ENCODE measurements at regions not wholly inside any gene's neighbourhood (a gene's known extent, or its start where the extent isn't known, plus 50 kb on each side); places are given as distances from the start of the nearest gene placed in this dataset.

DNA sequence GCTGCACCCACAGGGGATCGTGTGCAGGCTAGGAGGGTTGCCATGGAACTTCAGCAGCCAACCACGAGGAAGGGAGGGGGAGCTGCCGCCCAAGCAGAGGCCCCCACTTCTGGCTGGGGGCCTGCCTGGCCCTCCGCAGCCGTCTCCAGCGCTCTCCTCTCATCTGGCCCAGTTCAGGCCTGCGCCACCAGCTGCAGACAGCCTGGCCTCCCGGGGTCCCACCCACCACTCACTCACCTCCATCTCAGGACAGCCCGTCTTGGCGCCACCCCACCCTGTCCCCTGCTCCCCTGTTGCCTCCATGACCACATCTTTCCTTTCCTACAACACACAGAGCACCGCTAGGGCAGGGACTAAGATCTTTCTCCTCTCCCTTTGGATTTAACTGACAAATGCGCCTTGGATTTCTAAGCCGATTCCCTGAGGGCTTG lies 98.7 kb downstream of the ANKRD60 start:
- H3K36me3 Mint-ChIP-seq = no peaks in the 10 kb centered on the region
- CTCF ChIA-PET = no interaction called here

DNA sequence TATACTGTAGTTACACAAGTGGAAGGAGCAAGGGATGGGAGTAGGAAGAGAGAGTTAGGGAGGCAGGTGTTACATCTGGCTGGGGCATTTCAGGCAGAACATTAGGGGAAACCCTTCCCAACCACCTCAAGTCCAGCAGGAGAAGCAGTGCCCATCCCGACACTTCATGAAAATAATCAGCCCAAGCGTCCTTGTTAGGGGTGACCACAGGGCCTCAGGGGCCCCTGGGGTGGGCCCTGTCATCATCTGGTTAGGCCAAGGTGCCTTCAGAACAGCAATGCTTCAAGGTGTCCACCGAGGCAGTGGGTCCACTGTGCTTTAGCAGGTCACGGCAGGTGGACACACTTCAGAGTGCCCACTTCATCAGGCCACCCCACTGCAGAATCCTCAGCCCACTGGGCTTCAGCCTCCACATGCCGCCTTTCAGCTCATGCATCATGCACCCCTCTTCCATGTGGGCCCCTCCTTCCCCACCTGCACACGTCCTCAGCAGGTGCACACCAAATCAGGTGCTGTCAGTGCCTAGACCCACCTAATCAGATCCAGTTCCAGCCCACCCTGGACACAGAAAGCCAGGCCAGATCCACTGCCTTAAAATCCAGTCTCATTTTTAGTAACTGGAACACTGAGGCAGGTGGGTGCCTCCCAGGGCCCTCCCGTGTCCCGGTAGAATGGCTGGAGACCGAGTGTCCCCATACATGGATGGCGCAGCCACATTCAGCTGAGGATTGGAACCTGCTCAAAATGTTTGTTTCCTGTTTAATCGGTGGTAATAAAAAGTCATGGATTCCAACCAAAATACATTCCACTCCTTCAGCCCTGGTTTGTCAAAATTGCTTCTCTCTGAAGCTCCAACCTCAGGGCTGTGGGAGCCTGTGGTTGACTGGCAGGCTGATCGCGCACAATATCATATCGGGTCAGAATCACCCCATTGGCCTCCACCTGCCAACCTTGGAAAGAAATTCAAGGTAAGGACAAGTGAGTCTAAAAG lies 99.5 kb downstream of the ANKRD60 start:
- Histone ChIP-seq H3K36me3 (ENCODE audit: control insufficient read depth in 2 of 2, extremely low read depth in 1 of 2, insufficient read depth in 1 of 2, low read length in 1 of 2) (no peaks in the 10 kb centered on the region), H3K9me3 (peaks cover 2% of the 10 kb centered on the region), H3K27ac (ENCODE audit: low read length) (no peak overlapping the region), H3K4me3 (ENCODE audit: control insufficient read depth in 1 of 2, extremely low read depth in 1 of 2, low read length in 1 of 2) (no peak overlapping the region), H3K27me3 (replicated peaks in 1 of 2; ENCODE audit: control insufficient read depth in 2 of 2, extremely low read depth in 1 of 2, insufficient read depth in 2 of 2, low read length in 1 of 2) (peaks cover 14 to 50% of the 10 kb centered on the region in 2 experiments), H3K4me1 (ENCODE audit: control insufficient read depth in 1 of 2, extremely low read depth in 1 of 2, insufficient read depth in 2 of 2, low read length in 2 of 2) (peaks cover 0 to 3% of the 10 kb centered on the region in 2 experiments)
- ChIA-PET POLR2A (no interaction called here), CTCF (no interaction called here)
- ATAC-seq (replicated peaks in 1 of 4) (no peak), DNase-seq (no peak)
- Mint-ChIP-seq H3K27ac (no peak overlapping the region), H3K4me1 (peaks cover 7 to 16% (median 13%) of the 10 kb centered on the region in 3 donors), H3K36me3 (no peaks in the 10 kb centered on the region), H3K27me3 (peaks cover 60 to 63% of the 10 kb centered on the region in 2 donors), H3K9me3 (peaks cover 14 to 27% (median 16%) of the 10 kb centered on the region in 3 donors), H3K4me3 (no peak overlapping the region)
- WGBS (ENCODE audit: insufficient coverage) = 68% methylated on average over 7 of the region's 14 CpGs

More for the DNA sequence above, 98.7 kb downstream of the ANKRD60 start:
- peaks cover 0 to 3% of the 10 kb centered on the region in 2 experiments for H3K4me1 ChIP-seq (ENCODE audit: control insufficient read depth in 1 of 2, extremely low read depth in 1 of 2, insufficient read depth in 2 of 2, low read length in 2 of 2)
- no peaks in the 10 kb centered on the region for H3K36me3 ChIP-seq (ENCODE audit: control insufficient read depth in 2 of 2, extremely low read depth in 1 of 2, insufficient read depth in 1 of 2, low read length in 1 of 2)
- Mint-ChIP-seq H3K27ac (no peak overlapping the region), H3K4me3 (no peak overlapping the region), H3K4me1 (peaks cover 7 to 19% (median 13%) of the 10 kb centered on the region in 3 donors), H3K9me3 (peaks cover 9 to 19% (median 11%) of the 10 kb centered on the region in 3 donors), H3K27me3 (peaks cover 66 to 68% of the 10 kb centered on the region in 2 donors)
- peaks cover 12 to 52% of the 10 kb centered on the region in 2 experiments for H3K27me3 ChIP-seq (replicated peaks in 1 of 2; ENCODE audit: control insufficient read depth in 2 of 2, extremely low read depth in 1 of 2, insufficient read depth in 2 of 2, low read length in 1 of 2)
- H3K27ac ChIP-seq (ENCODE audit: low read length) = no peak overlapping the region
- POLR2A ChIA-PET = no interaction called here
- DNase-seq (no peak), ATAC-seq (replicated peaks in 1 of 4) (no peak)
- peaks cover 2% of the 10 kb centered on the region for H3K9me3 ChIP-seq
- no peak overlapping the region for H3K4me3 ChIP-seq (ENCODE audit: control insufficient read depth in 1 of 2, extremely low read depth in 1 of 2, low read length in 1 of 2)
- 62% methylated on average over 12 of the region's 13 CpGs for WGBS (ENCODE audit: insufficient coverage)

DNA sequence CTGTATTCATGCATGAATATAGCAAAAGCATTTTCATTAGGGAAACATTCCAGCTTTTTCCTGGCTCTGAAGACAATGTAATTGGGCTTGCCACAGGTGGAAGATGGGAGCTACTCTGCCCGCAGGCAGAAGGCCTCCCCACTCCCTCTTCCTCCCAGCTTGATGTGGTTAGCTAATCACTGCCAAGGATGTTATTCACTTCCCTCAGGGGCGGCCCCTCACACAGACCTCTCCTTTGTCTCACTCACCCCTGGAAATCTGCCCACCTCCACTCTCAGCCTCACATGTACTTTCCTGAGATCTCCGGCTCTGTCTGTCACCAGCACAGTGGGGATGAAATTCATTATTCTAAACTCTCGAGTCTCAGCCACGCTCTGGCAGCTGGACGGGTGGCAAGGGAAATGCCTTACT lies 100.7 kb downstream of the ANKRD60 start:
- no peak for DNase-seq
- H3K27ac Mint-ChIP-seq = no peak overlapping the region
- H3K9me3 Mint-ChIP-seq = peaks cover 16 to 33% (median 16%) of the 10 kb centered on the region in 3 donors
- no peak overlapping the region for H3K27ac ChIP-seq (ENCODE audit: low read length)
- no peak for ATAC-seq (replicated peaks in 1 of 4)
- peaks cover 0 to 3% of the 10 kb centered on the region in 2 experiments for H3K4me1 ChIP-seq (ENCODE audit: control insufficient read depth in 1 of 2, extremely low read depth in 1 of 2, insufficient read depth in 2 of 2, low read length in 2 of 2)
- WGBS (ENCODE audit: insufficient coverage) = 7% methylated on average over 5 of the region's 6 CpGs
- peaks cover 7 to 16% (median 13%) of the 10 kb centered on the region in 3 donors for H3K4me1 Mint-ChIP-seq
- no peak overlapping the region for H3K4me3 Mint-ChIP-seq
- no peaks in the 10 kb centered on the region for H3K36me3 Mint-ChIP-seq
- H3K9me3 ChIP-seq = peaks cover 2% of the 10 kb centered on the region
- peaks cover 12 to 46% of the 10 kb centered on the region in 2 experiments for H3K27me3 ChIP-seq (replicated peaks in 1 of 2; ENCODE audit: control insufficient read depth in 2 of 2, extremely low read depth in 1 of 2, insufficient read depth in 2 of 2, low read length in 1 of 2)
- ChIA-PET POLR2A (no interaction called here), CTCF (no interaction called here)
- H3K4me3 ChIP-seq (ENCODE audit: control insufficient read depth in 1 of 2, extremely low read depth in 1 of 2, low read length in 1 of 2) = no peak overlapping the region
- peaks cover 48 to 51% of the 10 kb centered on the region in 2 donors for H3K27me3 Mint-ChIP-seq
- no peaks in the 10 kb centered on the region for H3K36me3 ChIP-seq (ENCODE audit: control insufficient read depth in 2 of 2, extremely low read depth in 1 of 2, insufficient read depth in 1 of 2, low read length in 1 of 2)

DNA sequence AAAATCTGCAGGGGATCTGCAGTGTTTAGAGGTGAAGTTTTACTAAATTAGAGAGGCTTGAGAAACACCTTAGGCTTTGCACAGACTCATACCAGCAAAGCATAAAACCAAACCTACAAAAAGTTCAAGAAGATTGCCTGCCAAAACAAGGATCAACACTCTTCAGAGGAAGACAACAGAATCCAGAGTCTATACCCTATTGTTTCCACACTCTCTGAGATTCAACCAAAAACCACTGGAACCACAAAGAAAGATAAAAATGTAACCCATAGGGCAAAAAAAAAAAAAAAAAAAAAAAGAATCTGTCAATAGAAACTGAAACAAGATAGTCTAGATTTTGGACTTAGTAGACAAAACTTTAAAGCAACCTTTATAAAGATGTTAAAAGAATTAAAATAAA lies 102.7 kb downstream of the ANKRD60 start:
- H3K27me3 ChIP-seq (replicated peaks in 1 of 2; ENCODE audit: control insufficient read depth in 2 of 2, extremely low read depth in 1 of 2, insufficient read depth in 2 of 2, low read length in 1 of 2) = peaks cover 12 to 31% of the 10 kb centered on the region in 2 experiments
- peaks cover 2% of the 10 kb centered on the region for H3K9me3 ChIP-seq
- peaks cover 16 to 33% (median 16%) of the 10 kb centered on the region in 3 donors for H3K9me3 Mint-ChIP-seq
- ChIA-PET POLR2A (no interaction called here), CTCF (no interaction called here)
- H3K36me3 ChIP-seq (ENCODE audit: control insufficient read depth in 2 of 2, extremely low read depth in 1 of 2, insufficient read depth in 1 of 2, low read length in 1 of 2) = no peaks in the 10 kb centered on the region
- H3K27me3 Mint-ChIP-seq = peaks cover 32 to 37% of the 10 kb centered on the region in 2 donors
- H3K36me3 Mint-ChIP-seq = no peaks in the 10 kb centered on the region
- H3K27ac Mint-ChIP-seq = no peak overlapping the region
- no peak overlapping the region for H3K4me3 Mint-ChIP-seq
- no peak for ATAC-seq (replicated peaks in 1 of 4)
- H3K4me3 ChIP-seq (ENCODE audit: control insufficient read depth in 1 of 2, extremely low read depth in 1 of 2, low read length in 1 of 2) = no peak overlapping the region
- H3K27ac ChIP-seq (ENCODE audit: low read length) = no peak overlapping the region
- no peaks in the 10 kb centered on the region for H3K4me1 ChIP-seq (ENCODE audit: control insufficient read depth in 1 of 2, extremely low read depth in 1 of 2, insufficient read depth in 2 of 2, low read length in 2 of 2)
- DNase-seq = no peak
- peaks cover 0 to 6% (median 4%) of the 10 kb centered on the region in 3 donors for H3K4me1 Mint-ChIP-seq

DNA sequence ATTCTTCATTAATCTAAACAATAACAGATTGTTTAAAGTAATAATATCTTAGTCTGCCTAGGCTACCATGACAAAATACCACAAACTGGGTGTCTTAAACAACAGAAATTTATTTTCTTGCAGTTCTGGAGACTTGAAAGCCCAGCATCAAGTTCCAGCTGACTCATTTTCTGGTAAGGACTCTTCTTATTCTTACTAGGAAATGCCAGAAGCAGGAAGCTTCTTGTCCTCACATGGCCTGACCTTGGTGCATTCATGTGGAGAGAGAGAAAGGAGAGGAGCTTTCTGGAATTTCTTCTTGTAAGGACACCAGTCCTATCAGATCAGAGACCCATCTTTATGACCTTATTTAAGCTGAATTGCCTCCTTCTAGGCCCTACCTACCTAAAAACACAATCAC lies 110.5 kb downstream of the ANKRD60 start:
- H3K27me3 Mint-ChIP-seq = peaks cover 40 to 50% of the 10 kb centered on the region in 2 donors
- H3K4me1 ChIP-seq (ENCODE audit: control insufficient read depth in 1 of 2, extremely low read depth in 1 of 2, insufficient read depth in 2 of 2, low read length in 2 of 2) = no peaks in the 10 kb centered on the region
- peaks cover 5 to 10% of the 10 kb centered on the region in 2 experiments for H3K27me3 ChIP-seq (replicated peaks in 1 of 2; ENCODE audit: control insufficient read depth in 2 of 2, extremely low read depth in 1 of 2, insufficient read depth in 2 of 2, low read length in 1 of 2)
- H3K4me3 ChIP-seq (ENCODE audit: control insufficient read depth in 1 of 2, extremely low read depth in 1 of 2, low read length in 1 of 2) = no peak overlapping the region
- DNase-seq (no peak), ATAC-seq (replicated peaks in 1 of 4) (no peak)
- no peak overlapping the region for H3K27ac ChIP-seq (ENCODE audit: low read length)
- no peaks in the 10 kb centered on the region for H3K9me3 ChIP-seq
- no peak overlapping the region for H3K27ac Mint-ChIP-seq
- no peak overlapping the region for H3K4me3 Mint-ChIP-seq
- CTCF ChIA-PET = no interaction called here
- H3K9me3 Mint-ChIP-seq = peaks cover 0 to 23% (median 14%) of the 10 kb centered on the region in 3 donors
- H3K4me1 Mint-ChIP-seq = no peaks in the 10 kb centered on the region
- POLR2A ChIA-PET = no interaction called here
- H3K36me3 Mint-ChIP-seq = no peaks in the 10 kb centered on the region
- no peaks in the 10 kb centered on the region for H3K36me3 ChIP-seq (ENCODE audit: control insufficient read depth in 2 of 2, extremely low read depth in 1 of 2, insufficient read depth in 1 of 2, low read length in 1 of 2)

DNA sequence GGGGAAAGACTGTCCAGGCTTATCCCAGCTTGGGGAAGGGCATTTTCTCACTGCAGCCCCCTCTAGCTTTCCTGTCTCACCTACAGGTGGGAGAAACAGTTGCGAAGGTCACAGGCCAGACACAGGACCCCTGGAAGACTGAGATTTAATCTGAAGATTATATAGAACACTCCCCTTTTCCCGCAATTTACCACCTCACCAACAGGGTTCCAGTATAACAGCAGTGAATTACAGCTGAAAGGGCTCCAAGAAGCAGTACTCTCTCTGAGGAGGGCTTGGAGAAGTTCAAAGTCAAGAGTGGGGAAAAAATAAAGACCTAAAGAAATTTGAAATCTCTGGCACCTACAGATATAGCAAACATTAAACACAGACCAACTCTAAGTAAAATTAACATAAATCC lies 111.9 kb downstream of the ANKRD60 start:
- ChIA-PET CTCF (no interaction called here), POLR2A (no interaction called here)
- Mint-ChIP-seq H3K36me3 (no peaks in the 10 kb centered on the region), H3K27me3 (peaks cover 45 to 57% of the 10 kb centered on the region in 2 donors), H3K4me3 (no peak overlapping the region), H3K9me3 (peaks cover 0 to 23% (median 14%) of the 10 kb centered on the region in 3 donors), H3K27ac (no peak overlapping the region), H3K4me1 (no peaks in the 10 kb centered on the region)
- H3K36me3 ChIP-seq (ENCODE audit: control insufficient read depth in 2 of 2, extremely low read depth in 1 of 2, insufficient read depth in 1 of 2, low read length in 1 of 2) = no peaks in the 10 kb centered on the region
- no peak overlapping the region for H3K27ac ChIP-seq (ENCODE audit: low read length)
- H3K4me1 ChIP-seq (ENCODE audit: control insufficient read depth in 1 of 2, extremely low read depth in 1 of 2, insufficient read depth in 2 of 2, low read length in 2 of 2) = no peaks in the 10 kb centered on the region
- no peak overlapping the region for H3K4me3 ChIP-seq (ENCODE audit: control insufficient read depth in 1 of 2, extremely low read depth in 1 of 2, low read length in 1 of 2)
- ATAC-seq (replicated peaks in 1 of 4) (no peak), DNase-seq (no peak)
- WGBS (ENCODE audit: insufficient coverage) = no CpG with 5 or more reads among the region's 2 CpGs
- peaks cover 5 to 11% of the 10 kb centered on the region in 2 experiments for H3K27me3 ChIP-seq (replicated peaks in 1 of 2; ENCODE audit: control insufficient read depth in 2 of 2, extremely low read depth in 1 of 2, insufficient read depth in 2 of 2, low read length in 1 of 2)
- no peaks in the 10 kb centered on the region for H3K9me3 ChIP-seq

All from T-cell (primary cell).